MCF 10A (cell line): ENCODE measurements at regions not wholly inside any gene's neighbourhood (a gene's known extent, or its start where the extent isn't known, plus 50 kb on each side); places are given as distances from the start of the nearest gene placed in this dataset.

Experiments used
- BruUV-seq: library from RNA; stranded (reverse); fragments of 400-500 nt; replicated peaks from 2 replicates; lab custom pipeline; 2021; lab: Mats Ljungman, UMichigan
- CTCF ChIA-PET: fragments of 300-600 bp; sonication (Branson Sonifier 250); formaldehyde crosslinking; extraction: SDS; loops from one replicate; lab custom pipeline; 2021; ENCODE audit warnings: antibody characterized with exemption, inconsistent platforms; lab: Yijun Ruan, JAX
- POLR2A ChIA-PET: fragments of 300-600, 350-650 bp; sonication (Branson Sonifier 250); formaldehyde crosslinking; extraction: SDS; loops from one replicate; lab custom pipeline; 2020; ENCODE audit warnings: antibody characterized with exemption, inconsistent platforms; lab: Yijun Ruan, JAX
- DNase-seq: peaks from one replicate; pipeline ENCODE4 v3.0.0-alpha.2; 2018; ENCODE audit not compliant: unreplicated experiment
- H3K27ac Mint-ChIP-seq: one replicate; pipeline ENCODE4 v1.8.0; 2022; ENCODE audit warnings: mild to moderate bottlenecking, low read depth, mixed read lengths; ENCODE audit not compliant: unreplicated experiment
- H3K27me3 Mint-ChIP-seq: one replicate; pipeline ENCODE4 v1.8.0; 2022; ENCODE audit warnings: mixed read lengths; ENCODE audit not compliant: insufficient read depth, unreplicated experiment
- H3K36me3 Mint-ChIP-seq: one replicate; pipeline ENCODE4 v1.8.0; 2022; ENCODE audit warnings: mild to moderate bottlenecking, moderate library complexity, mixed read lengths; ENCODE audit not compliant: insufficient read depth, unreplicated experiment
- H3K4me1 Mint-ChIP-seq: one replicate; pipeline ENCODE4 v1.8.0; 2022; ENCODE audit warnings: mixed read lengths; ENCODE audit not compliant: insufficient read depth, unreplicated experiment
- H3K4me3 Mint-ChIP-seq: one replicate; pipeline ENCODE4 v1.8.0; 2022; ENCODE audit warnings: mild to moderate bottlenecking, moderate library complexity, mixed read lengths; ENCODE audit not compliant: unreplicated experiment
- H3K9me3 Mint-ChIP-seq: one replicate; pipeline ENCODE4 v1.8.0; 2022; ENCODE audit warnings: mixed read lengths; ENCODE audit not compliant: unreplicated experiment
- intact Hi-C: fragments of 100-400 bp; cut with micrococcal nuclease; formaldehyde crosslinking; loops from 2 replicates; pipeline ENCODE4 v1.14.1; 2022
- TF ChIP-seq, protein P1 (sequence below): fragments of 200-600 bp; IDR thresholded peaks from one replicate; pipeline ENCODE4 v1.8.0; 2022; ENCODE audit warnings: antibody characterized with exemption, mild to moderate bottlenecking; ENCODE audit not compliant: unreplicated experiment

DNA sequence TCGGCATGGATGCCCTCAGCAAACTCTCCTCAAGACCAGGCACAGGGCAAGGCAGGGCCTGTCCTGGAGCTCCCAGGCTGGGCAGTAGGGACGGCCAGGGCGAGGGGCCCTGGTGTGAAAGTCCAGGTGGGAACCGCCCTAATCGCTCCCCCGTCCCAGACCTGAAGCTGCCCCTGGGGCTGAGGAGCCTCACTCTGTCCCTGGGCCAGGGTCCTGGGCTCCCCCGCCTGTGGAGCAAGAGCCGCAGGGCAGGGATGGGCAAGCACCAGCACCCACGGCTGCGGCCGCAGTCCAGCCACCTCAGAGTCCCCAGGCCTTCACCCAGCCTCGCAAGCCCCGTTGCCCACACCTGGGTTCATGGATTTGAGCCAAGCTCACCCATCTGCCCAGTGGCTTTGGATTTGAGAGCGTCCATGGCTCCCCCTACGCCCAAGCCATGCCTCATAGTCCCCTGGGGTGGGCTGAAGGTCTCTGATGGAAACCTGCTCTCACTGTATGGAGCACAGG is 102.4 kb upstream of the C14orf180 start:
- POLR2A ChIA-PET: no interaction called here
- TF ChIP-seq, protein P1, sequence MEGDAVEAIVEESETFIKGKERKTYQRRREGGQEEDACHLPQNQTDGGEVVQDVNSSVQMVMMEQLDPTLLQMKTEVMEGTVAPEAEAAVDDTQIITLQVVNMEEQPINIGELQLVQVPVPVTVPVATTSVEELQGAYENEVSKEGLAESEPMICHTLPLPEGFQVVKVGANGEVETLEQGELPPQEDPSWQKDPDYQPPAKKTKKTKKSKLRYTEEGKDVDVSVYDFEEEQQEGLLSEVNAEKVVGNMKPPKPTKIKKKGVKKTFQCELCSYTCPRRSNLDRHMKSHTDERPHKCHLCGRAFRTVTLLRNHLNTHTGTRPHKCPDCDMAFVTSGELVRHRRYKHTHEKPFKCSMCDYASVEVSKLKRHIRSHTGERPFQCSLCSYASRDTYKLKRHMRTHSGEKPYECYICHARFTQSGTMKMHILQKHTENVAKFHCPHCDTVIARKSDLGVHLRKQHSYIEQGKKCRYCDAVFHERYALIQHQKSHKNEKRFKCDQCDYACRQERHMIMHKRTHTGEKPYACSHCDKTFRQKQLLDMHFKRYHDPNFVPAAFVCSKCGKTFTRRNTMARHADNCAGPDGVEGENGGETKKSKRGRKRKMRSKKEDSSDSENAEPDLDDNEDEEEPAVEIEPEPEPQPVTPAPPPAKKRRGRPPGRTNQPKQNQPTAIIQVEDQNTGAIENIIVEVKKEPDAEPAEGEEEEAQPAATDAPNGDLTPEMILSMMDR: no peak
- Mint-ChIP-seq H3K4me3 (no peak overlapping the region), H3K9me3 (peaks cover 16% of the 10 kb centered on the region), H3K27me3 (peaks cover 39% of the 10 kb centered on the region), H3K27ac (no peak overlapping the region), H3K4me1 (no peaks in the 10 kb centered on the region), H3K36me3 (no peaks in the 10 kb centered on the region)
- intact Hi-C loops: no loop called here
- no TSS peak for BruUV-seq
- CTCF ChIA-PET: interaction anchor here (0.7 kb wide), 1 partner anchor 111 kb away, joined by 4 read pairs; no protein-coding TSS in a partner anchor
- DNase-seq: no peak

DNA sequence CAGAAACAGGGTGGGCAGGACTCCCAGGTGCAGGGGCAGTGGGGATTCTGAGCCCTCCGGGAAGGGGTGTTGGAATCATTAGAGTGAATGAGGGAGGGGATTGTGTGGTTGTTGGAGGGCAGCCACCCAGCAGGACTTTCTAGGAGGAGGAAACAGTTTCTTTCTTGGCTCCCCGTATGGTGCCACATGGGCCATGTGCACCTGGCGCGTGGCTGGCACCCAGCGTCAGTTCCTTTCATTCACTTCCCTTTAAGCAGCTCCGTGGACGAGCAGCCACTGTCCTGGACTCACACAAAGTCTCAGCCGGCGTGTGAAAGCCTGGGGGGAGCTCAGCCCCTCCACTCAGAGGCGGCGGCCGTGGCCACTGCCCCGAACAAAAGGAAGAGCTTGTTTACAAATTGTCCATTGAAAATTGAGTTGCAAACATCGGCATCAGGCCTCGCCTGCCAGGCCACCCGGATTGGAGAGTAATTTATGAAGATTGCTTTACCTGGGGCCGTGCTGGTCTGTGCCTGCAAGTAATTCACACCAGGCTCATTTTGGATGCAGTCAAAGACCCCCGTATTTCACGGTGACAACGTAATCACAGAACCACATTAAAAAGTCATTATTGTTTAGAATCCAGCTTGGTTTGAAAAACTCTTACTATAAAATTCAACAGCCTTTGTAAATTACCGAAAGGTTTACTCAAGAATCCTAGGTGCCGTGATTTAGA is 101.7 kb upstream of the C14orf180 start:
- no peak overlapping the region for H3K4me3 Mint-ChIP-seq
- H3K36me3 Mint-ChIP-seq: no peaks in the 10 kb centered on the region
- no peak overlapping the region for H3K27ac Mint-ChIP-seq
- DNase-seq: no peak
- POLR2A ChIA-PET: no interaction called here
- intact Hi-C loops: no loop called here
- H3K9me3 Mint-ChIP-seq: peaks cover 14% of the 10 kb centered on the region
- H3K27me3 Mint-ChIP-seq: peaks cover 40% of the 10 kb centered on the region
- TF ChIP-seq, protein P1: no peak
- BruUV-seq: no TSS peak
- H3K4me1 Mint-ChIP-seq: no peaks in the 10 kb centered on the region
- CTCF ChIA-PET: interaction anchor here (0.7 kb wide), 1 partner anchor 111 kb away, joined by 4 read pairs; no protein-coding TSS in a partner anchor

DNA sequence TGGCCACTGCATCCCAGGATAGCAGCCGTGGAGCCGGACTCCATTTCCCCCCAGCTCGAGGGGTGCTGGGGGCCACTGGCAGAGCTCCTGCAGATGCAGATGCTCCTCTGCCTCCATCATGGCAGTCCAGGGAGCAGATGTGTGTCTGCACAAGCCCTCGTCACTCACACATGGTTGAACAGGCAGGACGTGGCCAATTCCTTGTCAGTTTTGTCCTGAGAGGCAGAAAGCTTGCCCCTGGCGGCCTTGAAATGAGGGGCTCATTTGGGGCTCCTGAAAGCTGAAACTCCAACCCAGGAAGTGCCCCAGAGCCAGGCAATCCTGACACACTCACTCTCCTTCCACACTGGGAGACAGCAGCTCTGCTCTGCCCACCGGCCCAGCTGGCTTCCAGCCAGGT is 100.9 kb upstream of the C14orf180 start:
- Mint-ChIP-seq H3K4me3 (no peak overlapping the region), H3K27me3 (peaks cover 47% of the 10 kb centered on the region), H3K4me1 (no peaks in the 10 kb centered on the region), H3K36me3 (no peaks in the 10 kb centered on the region), H3K9me3 (peaks cover 21% of the 10 kb centered on the region), H3K27ac (no peak overlapping the region)
- intact Hi-C loops: no loop called here
- ChIA-PET CTCF (no interaction called here), POLR2A (no interaction called here)
- no TSS peak for BruUV-seq
- TF ChIP-seq, protein P1: no peak
- DNase-seq: no peak

DNA sequence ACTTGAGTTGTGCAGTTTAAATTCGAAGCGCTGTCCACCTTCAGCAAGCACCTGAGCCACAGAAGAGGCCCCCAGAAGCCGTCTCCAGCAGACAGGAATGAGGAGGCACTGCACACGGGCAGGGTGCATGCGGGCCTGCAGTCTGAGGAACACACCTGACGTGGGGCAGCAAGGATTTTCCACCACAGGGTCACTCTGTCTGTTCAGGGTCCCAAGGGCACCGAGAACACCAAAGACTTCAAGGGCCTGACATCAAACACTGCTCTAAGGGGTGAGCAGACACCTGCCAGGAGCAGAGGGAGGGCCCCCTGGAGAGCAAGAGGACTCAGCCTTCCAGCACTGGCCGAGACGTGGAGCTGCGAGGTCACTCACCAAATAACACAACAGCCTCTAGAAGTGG is 99.7 kb upstream of the C14orf180 start:
- no peak overlapping the region for H3K4me3 Mint-ChIP-seq
- H3K9me3 Mint-ChIP-seq: peaks cover 21% of the 10 kb centered on the region
- intact Hi-C loops: no loop called here
- no peak overlapping the region for H3K27ac Mint-ChIP-seq
- ChIA-PET POLR2A (no interaction called here), CTCF (no interaction called here)
- no peaks in the 10 kb centered on the region for H3K36me3 Mint-ChIP-seq
- H3K27me3 Mint-ChIP-seq: peaks cover 49% of the 10 kb centered on the region
- DNase-seq: no peak
- BruUV-seq: no TSS peak
- no peaks in the 10 kb centered on the region for H3K4me1 Mint-ChIP-seq
- TF ChIP-seq, protein P1: no peak
